ENCODE measurements at regions not wholly inside any gene's neighbourhood (a gene's known extent, or its start where the extent isn't known, plus 50 kb on each side); places are given as distances from the start of the nearest gene placed in this dataset.

GRCh38 chr11:105269862-105270261, 130.3 kb upstream of the CARD18 start:
- TF ChIP-seq REST (IDR thresholded peaks at IDR 0.05; ENCODE audit: insufficient read depth in 1 of 2, low read depth in 2 of 2, low read length in 2 of 2), result no peak
- TF ChIP-seq TAF1 (IDR thresholded peaks at IDR 0.05; ENCODE audit: borderline replicate concordance, insufficient read depth, low read length), result no peak
- no peak for TF ChIP-seq POLR2AphosphoS5 (IDR thresholded peaks at IDR 0.05; ENCODE audit: low read depth, low read length)
- no peak for TF ChIP-seq FOXP2 (optimal IDR thresholded peaks at IDR 0.05; ENCODE audit: borderline replicate concordance, extremely low read depth, extremely low read length, insufficient read depth)
- no peak for TF ChIP-seq SIN3A (IDR thresholded peaks at IDR 0.05; ENCODE audit: borderline replicate concordance, insufficient read depth, low read length)

- no peak for TF ChIP-seq SIN3A (IDR thresholded peaks at IDR 0.05; ENCODE audit: borderline replicate concordance, insufficient read depth, low read length)
- TF ChIP-seq TAF1 (IDR thresholded peaks at IDR 0.05; ENCODE audit: borderline replicate concordance, insufficient read depth, low read length), result no peak
- no peak for TF ChIP-seq POLR2AphosphoS5 (IDR thresholded peaks at IDR 0.05; ENCODE audit: low read depth, low read length)
- TF ChIP-seq FOXP2 (optimal IDR thresholded peaks at IDR 0.05; ENCODE audit: borderline replicate concordance, extremely low read depth, extremely low read length, insufficient read depth), result no peak
- no peak for TF ChIP-seq REST (IDR thresholded peaks at IDR 0.05; ENCODE audit: insufficient read depth in 1 of 2, low read depth in 2 of 2, low read length in 2 of 2)
These were observed 129.0 kb upstream of the CARD18 start for GRCh38 chr11:105268404-105269062.

GRCh38 chr11:105265845-105266244, 126.3 kb upstream of the CARD18 start:
- no peak for TF ChIP-seq POLR2AphosphoS5 (IDR thresholded peaks at IDR 0.05; ENCODE audit: low read depth, low read length)
- no peak for TF ChIP-seq TAF1 (IDR thresholded peaks at IDR 0.05; ENCODE audit: borderline replicate concordance, insufficient read depth, low read length)
- no peak for TF ChIP-seq FOXP2 (optimal IDR thresholded peaks at IDR 0.05; ENCODE audit: borderline replicate concordance, extremely low read depth, extremely low read length, insufficient read depth)
- TF ChIP-seq SIN3A (IDR thresholded peaks at IDR 0.05; ENCODE audit: borderline replicate concordance, insufficient read depth, low read length), result no peak
- no peak for TF ChIP-seq REST (IDR thresholded peaks at IDR 0.05; ENCODE audit: insufficient read depth in 1 of 2, low read depth in 2 of 2, low read length in 2 of 2)

- TF ChIP-seq FOXP2 (optimal IDR thresholded peaks at IDR 0.05; ENCODE audit: borderline replicate concordance, extremely low read depth, extremely low read length, insufficient read depth), result no peak
- TF ChIP-seq POLR2AphosphoS5 (IDR thresholded peaks at IDR 0.05; ENCODE audit: low read depth, low read length), result no peak
- no peak for TF ChIP-seq SIN3A (IDR thresholded peaks at IDR 0.05; ENCODE audit: borderline replicate concordance, insufficient read depth, low read length)
- TF ChIP-seq REST (IDR thresholded peaks at IDR 0.05; ENCODE audit: insufficient read depth in 1 of 2, low read depth in 2 of 2, low read length in 2 of 2), result no peak
- no peak for TF ChIP-seq TAF1 (IDR thresholded peaks at IDR 0.05; ENCODE audit: borderline replicate concordance, insufficient read depth, low read length)
These were observed 121.4 kb upstream of the CARD18 start for GRCh38 chr11:105260976-105261375.

All from PFSK-1 (cell line).